Erythroblast (primary cell): ENCODE measurements at regions not wholly inside any gene's neighbourhood (a gene's known extent, or its start where the extent isn't known, plus 50 kb on each side); places are given as distances from the start of the nearest gene placed in this dataset.

Experiments used
- GATA1 ChIP-seq: IDR thresholded peaks from 2 replicates; pipeline ENCODE4 v1.6.1; 2011; ENCODE audit warnings: low read depth, mild to moderate bottlenecking, control low read depth, low read length, moderate library complexity
- POLR2A ChIP-seq: IDR thresholded peaks from 2 replicates; pipeline ENCODE4 v1.6.1; 2011; ENCODE audit warnings: mild to moderate bottlenecking, low read length

DNA sequence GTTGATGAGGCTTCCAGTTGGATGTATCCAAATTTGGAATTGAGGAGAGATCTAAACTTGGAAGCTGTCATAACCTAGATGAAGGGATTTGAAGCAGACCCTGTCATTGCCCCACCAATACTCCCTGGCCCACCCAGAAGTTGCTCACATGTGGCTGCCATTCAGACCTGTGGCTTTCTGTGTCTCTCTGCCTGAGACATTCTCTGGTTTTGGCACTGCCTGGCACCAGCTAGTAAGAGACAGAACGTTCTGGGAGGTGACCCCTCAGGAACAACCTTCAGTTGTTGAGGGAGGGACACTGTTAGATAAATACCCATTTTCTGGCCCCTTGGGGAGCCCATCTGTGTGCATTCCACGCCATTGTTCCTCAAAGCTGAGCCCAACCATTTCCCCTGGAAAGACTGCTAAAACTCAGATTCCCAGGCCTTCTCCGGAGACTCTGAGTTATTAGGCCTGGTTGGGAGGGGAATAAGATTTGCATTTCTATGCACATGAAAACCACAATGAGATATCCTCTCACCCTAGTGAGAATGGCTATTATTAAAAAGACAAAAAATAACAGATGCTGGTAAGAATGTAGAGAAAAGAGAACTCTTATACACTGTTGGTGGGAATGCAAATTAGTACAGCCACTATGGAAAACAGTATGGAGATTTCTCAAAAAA lies 290.4 kb downstream of the TSHZ3 start:
- TF ChIP-seq POLR2A (no peak), GATA1 (no peak)
